HFFc6 (cell line): ENCODE measurements at regions not wholly inside any gene's neighbourhood (a gene's known extent, or its start where the extent isn't known, plus 50 kb on each side); places are given as distances from the start of the nearest gene placed in this dataset.
A peak's percentile ranks its signal among the peaks of the same experiment; 100 is the strongest.
"Not testable (repeated sequence)": the region's sequence is repeated elsewhere in the genome, so short reads cannot be mapped to it uniquely, and the experiment has no call there.

Experiments
- DNase-seq: peaks from one replicate; pipeline ENCODE4 v3.0.0-alpha.2; 2018
- H3K27ac Mint-ChIP-seq: 2 replicates; pipeline ENCODE4 v1.8.0; 2020; ENCODE audit warnings: mild to moderate bottlenecking, mixed read lengths
- H3K27me3 Mint-ChIP-seq: 2 replicates; pipeline ENCODE4 v1.8.0; 2021; ENCODE audit warnings: mild to moderate bottlenecking, moderate library complexity, mixed read lengths; ENCODE audit not compliant: insufficient read depth
- H3K36me3 Mint-ChIP-seq: 2 replicates; pipeline ENCODE4 v1.8.0; 2021; ENCODE audit warnings: low read depth, mixed read lengths
- H3K4me1 Mint-ChIP-seq: 2 replicates; pipeline ENCODE4 v1.8.0; 2020; ENCODE audit warnings: low read depth, mixed read lengths
- H3K4me3 Mint-ChIP-seq: 2 replicates; pipeline ENCODE4 v1.8.0; 2020; ENCODE audit warnings: mild to moderate bottlenecking, moderate library complexity, mixed read lengths
- H3K9me3 Mint-ChIP-seq: 2 replicates; pipeline ENCODE4 v1.8.0; 2020; ENCODE audit warnings: mild to moderate bottlenecking, mixed read lengths
- TF ChIP-seq, protein P1 (sequence below): fragments of 200-600 bp; sonication (generic); IDR thresholded peaks from 2 replicates; pipeline ENCODE4 v1.5.0; 2021; ENCODE audit warnings: antibody characterized with exemption, mild to moderate bottlenecking

DNA sequence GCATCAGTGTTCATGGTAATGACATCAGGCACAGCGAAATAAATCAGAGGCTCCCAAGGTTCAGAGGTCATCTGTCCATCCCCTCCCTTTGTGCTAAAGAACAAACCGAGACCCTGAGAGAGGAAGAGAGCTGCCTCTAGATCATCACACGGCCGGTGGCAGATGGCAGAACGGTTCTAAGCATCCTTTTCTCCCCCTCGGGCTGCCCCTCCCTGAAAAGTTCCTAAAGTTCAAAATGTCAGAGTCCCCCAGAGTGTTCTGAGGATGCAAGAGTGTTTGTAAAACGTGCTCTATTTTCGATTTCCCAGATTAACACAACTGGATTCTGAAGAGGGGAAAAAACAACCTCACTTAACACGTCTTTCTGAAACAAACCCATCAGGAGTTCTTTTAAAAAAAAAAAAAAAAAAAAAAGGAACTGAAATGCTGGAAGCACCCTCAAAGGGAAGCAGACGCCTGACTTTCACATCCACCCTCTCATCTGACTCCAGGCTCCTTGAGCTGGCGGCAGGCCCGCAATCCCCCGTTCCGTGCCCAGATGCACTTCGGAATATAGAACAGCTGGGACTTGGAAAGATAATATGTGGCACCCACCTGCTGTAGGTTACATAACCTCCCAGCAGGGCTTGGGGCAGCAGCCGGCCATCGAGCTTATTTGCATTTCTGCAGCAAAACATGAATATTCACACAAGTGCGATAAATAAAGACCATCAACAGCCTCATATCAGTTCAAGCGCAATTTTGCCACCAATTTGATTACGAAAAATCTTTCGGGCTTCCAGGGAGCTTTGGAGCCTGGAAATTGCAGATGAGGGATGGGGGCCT lies 115.5 kb upstream of the SMURF2 start:
- Mint-ChIP-seq H3K9me3 (no peaks in the 10 kb centered on the region), H3K27me3 (peaks cover 6% of the 10 kb centered on the region), H3K36me3 (no peaks in the 10 kb centered on the region), H3K27ac (0 out of 2 replicates have a peak overlapping the region, but pooled peaks have one; percentile 31), H3K4me1 (peaks cover 17% of the 10 kb centered on the region), H3K4me3 (peak overlapping the region; percentile 72)
- DNase-seq, result no peak
- TF ChIP-seq, protein P1, sequence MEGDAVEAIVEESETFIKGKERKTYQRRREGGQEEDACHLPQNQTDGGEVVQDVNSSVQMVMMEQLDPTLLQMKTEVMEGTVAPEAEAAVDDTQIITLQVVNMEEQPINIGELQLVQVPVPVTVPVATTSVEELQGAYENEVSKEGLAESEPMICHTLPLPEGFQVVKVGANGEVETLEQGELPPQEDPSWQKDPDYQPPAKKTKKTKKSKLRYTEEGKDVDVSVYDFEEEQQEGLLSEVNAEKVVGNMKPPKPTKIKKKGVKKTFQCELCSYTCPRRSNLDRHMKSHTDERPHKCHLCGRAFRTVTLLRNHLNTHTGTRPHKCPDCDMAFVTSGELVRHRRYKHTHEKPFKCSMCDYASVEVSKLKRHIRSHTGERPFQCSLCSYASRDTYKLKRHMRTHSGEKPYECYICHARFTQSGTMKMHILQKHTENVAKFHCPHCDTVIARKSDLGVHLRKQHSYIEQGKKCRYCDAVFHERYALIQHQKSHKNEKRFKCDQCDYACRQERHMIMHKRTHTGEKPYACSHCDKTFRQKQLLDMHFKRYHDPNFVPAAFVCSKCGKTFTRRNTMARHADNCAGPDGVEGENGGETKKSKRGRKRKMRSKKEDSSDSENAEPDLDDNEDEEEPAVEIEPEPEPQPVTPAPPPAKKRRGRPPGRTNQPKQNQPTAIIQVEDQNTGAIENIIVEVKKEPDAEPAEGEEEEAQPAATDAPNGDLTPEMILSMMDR, result no peak

DNA sequence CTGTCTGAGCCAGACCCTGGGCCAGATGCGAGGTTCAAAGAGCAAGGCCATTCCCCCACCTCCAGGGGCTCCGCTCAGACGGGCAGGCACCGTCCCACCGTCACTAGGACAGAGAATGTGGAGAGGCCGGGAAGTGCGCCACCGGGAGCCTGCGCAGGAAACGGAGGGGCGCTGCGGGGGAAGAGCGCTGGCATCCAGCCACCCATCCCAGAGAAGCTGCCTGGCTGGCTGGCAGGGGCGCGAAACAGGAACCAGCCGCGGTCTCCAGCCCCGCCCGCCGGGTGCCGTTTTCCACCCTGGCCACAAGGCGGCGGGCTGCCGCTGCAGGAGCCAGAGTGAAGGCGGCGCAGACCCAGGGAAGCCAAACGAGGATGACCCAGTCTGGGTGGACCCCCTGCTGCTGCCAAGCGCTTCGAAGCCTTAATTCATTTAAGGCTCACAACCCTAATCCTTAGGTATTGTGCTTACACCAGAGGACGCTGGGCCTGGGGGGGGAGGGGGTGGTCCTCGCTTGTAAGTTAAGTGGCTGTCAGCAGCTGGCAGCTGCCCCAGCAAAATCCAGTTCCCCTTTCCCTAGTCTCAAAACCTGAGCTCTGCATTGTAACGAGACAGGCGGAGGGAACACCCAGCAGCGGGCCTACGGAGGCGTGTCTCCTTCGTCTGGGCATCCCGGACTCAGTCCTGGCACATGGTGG lies 114.8 kb upstream of the SMURF2 start:
- peaks cover 17% of the 10 kb centered on the region for H3K4me1 Mint-ChIP-seq
- not testable (repeated sequence) for H3K27ac Mint-ChIP-seq, H3K27me3 Mint-ChIP-seq, H3K36me3 Mint-ChIP-seq, H3K9me3 Mint-ChIP-seq
- TF ChIP-seq, protein P1, result peak; percentile 94
- peak; percentile 59 for DNase-seq
- H3K4me3 Mint-ChIP-seq, result peak overlapping the region; percentile 72

DNA sequence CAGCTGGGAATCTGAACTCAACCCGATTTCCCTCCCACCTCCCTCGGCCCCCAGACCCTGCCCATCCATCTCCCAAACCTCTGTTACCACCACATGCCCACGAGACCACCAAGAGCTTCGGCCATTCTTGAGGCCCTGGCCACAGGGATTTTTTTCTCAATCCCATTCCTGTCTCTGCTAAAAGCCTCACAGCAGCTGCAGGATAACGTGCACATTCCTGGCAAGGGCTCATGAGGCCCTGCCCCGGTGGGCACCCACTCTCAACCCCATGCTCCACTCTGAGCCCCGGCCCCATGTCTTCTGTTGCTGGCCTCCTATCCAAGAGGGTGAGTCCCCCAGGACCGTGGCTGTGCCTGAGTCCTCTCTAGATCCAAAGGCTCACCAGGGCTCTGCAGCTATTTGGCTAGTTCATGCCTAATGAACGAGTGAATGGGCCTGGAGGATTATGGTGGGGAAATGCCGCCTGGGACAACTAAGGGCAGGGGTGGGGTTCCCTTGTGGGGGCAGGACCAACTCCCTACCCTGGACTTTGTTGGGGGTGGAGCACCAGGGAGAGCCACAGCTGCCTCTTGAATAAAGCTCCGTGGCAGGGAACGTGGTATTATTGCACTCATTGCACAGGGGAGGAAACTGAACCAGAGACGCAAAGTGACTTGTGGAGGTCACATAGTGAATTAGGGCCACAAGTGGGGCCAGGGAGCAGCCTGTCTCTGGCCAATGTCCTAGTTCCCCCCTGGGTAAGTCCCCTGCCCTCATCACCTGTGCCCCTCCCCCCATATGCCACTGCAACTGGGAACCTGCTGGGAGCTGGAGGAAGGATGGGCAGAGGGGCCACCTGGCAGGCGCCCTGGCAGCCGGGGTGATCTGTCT lies 113.8 kb upstream of the SMURF2 start:
- Mint-ChIP-seq H3K4me3 (no peak overlapping the region), H3K36me3 (no peaks in the 10 kb centered on the region), H3K9me3 (no peaks in the 10 kb centered on the region), H3K27me3 (peaks cover 6% of the 10 kb centered on the region), H3K4me1 (peaks cover 17% of the 10 kb centered on the region), H3K27ac (no peak overlapping the region)
- no peak for DNase-seq
- TF ChIP-seq, protein P1, result no peak

DNA sequence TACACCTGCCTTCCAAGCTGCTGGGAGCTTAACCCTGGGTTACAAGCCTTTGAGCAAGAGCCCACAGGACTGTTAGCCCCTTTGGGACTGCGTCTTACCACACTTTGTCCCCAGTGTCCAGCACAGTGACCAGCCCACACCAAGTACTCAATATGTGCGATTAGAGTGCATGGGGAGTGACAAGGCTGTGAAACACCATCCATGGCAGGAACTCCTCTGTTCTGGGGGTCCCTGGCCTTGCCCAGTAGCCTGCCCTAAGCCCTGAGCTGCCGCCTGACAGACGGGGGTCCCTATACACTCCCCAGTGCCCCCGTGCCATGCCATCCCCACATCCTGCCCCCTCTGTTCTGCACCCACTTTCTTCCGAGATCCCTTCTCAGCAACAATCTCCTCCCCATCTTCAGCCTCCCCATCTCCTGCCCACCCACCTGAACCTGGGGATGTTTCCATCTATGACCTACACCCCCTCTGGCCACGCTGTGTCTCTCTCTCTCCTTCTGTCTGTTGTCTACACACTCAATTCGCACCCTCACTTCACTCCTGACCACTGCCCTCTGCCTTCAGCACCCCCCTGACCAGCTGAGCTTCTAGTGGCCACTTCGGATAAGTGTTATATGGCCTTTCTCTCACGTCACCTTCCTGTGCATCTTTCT lies 112.9 kb upstream of the SMURF2 start:
- no peak overlapping the region for H3K4me3 Mint-ChIP-seq
- TF ChIP-seq, protein P1, result no peak
- peaks cover 6% of the 10 kb centered on the region for H3K27me3 Mint-ChIP-seq
- H3K27ac Mint-ChIP-seq, result no peak overlapping the region; the same call in 1 of the 2 replicates
- H3K9me3 Mint-ChIP-seq, result no peaks in the 10 kb centered on the region
- DNase-seq, result no peak
- peaks cover 17% of the 10 kb centered on the region for H3K4me1 Mint-ChIP-seq
- H3K36me3 Mint-ChIP-seq, result no peaks in the 10 kb centered on the region
